Muscle of leg (tissue), 3 donors: ENCODE measurements at regions not wholly inside any gene's neighbourhood (a gene's known extent, or its start where the extent isn't known, plus 50 kb on each side); places are given as distances from the start of the nearest gene placed in this dataset.
A peak's percentile ranks its signal among the peaks of the same experiment; 100 is the strongest.

ENCODE experiments used
- DNase-seq: peaks from one replicate; pipeline ENCODE4 v3.0.0; 2013
- H3K27ac ChIP-seq: one replicate; pipeline ENCODE4 v1.5.1; 2013; ENCODE audit warnings: mild to moderate bottlenecking, low read length, control low read depth
- H3K27me3 ChIP-seq: one replicate; pipeline ENCODE4 v1.6.1; 2013; ENCODE audit warnings: low read length; ENCODE audit not compliant: control insufficient read depth, insufficient read depth
- H3K36me3 ChIP-seq: one replicate; pipeline ENCODE4 v1.6.1; 2013; ENCODE audit warnings: low read length; ENCODE audit not compliant: control insufficient read depth, insufficient read depth
- H3K4me1 ChIP-seq: one replicate; pipeline ENCODE4 v1.6.1; 2013; ENCODE audit warnings: low read length; ENCODE audit not compliant: control insufficient read depth, insufficient read depth
- H3K4me3 ChIP-seq: one replicate; pipeline ENCODE4 v1.5.1; 2013; ENCODE audit warnings: low read length, control low read depth
- H3K9me3 ChIP-seq: replicated peaks from 2 replicates; pipeline ENCODE4 v1.6.1; 2013; ENCODE audit warnings: low read depth, low read length; ENCODE audit not compliant: control insufficient read depth
- WGBS: methylation state at CpG from one replicate; pipeline ENCODE4 v1.1.5; 2013; ENCODE audit warnings: missing lambda C conversion rate; ENCODE audit not compliant: insufficient coverage; 5-methylcytosine and 5-hydroxymethylcytosine counted together

GRCh38 chr2:204104811-204105210 lies 168.2 kb downstream of the ICOS start:
- DNase-seq, result no peak
- no peak overlapping the region for H3K27ac ChIP-seq
- H3K4me1 ChIP-seq, result peaks cover 10% of the 10 kb centered on the region
- no peaks in the 10 kb centered on the region for H3K27me3 ChIP-seq
- no CpG with 5 or more reads among the region's 4 CpGs for WGBS
- no peaks in the 10 kb centered on the region for H3K9me3 ChIP-seq
- no peaks in the 10 kb centered on the region for H3K36me3 ChIP-seq
- H3K4me3 ChIP-seq, result no peak overlapping the region

GRCh38 chr2:204108330-204108751 lies 171.8 kb downstream of the ICOS start:
- H3K27ac ChIP-seq, result peak overlapping the region; percentile 50
- H3K9me3 ChIP-seq, result no peaks in the 10 kb centered on the region
- peaks cover 21% of the 10 kb centered on the region for H3K4me1 ChIP-seq
- H3K4me3 ChIP-seq, result no peak overlapping the region
- 0% methylated on average over 1 of the region's 3 CpGs for WGBS
- H3K36me3 ChIP-seq, result no peaks in the 10 kb centered on the region
- no peaks in the 10 kb centered on the region for H3K27me3 ChIP-seq
- DNase-seq, result peak; percentile 81

GRCh38 chr2:204108781-204109295 lies 172.3 kb downstream of the ICOS start:
- peaks cover 21% of the 10 kb centered on the region for H3K4me1 ChIP-seq
- H3K27ac ChIP-seq, result peak overlapping the region; percentile 50
- DNase-seq, result no peak
- no peaks in the 10 kb centered on the region for H3K36me3 ChIP-seq
- no peak overlapping the region for H3K4me3 ChIP-seq
- 59% methylated on average over 4 of the region's 9 CpGs for WGBS
- H3K9me3 ChIP-seq, result no peaks in the 10 kb centered on the region
- no peaks in the 10 kb centered on the region for H3K27me3 ChIP-seq

GRCh38 chr2:204109681-204110080 lies 173.1 kb downstream of the ICOS start:
- Histone ChIP-seq H3K4me1 (peaks cover 22% of the 10 kb centered on the region), H3K27ac (peak overlapping the region; percentile 43), H3K27me3 (no peaks in the 10 kb centered on the region), H3K36me3 (no peaks in the 10 kb centered on the region), H3K9me3 (no peaks in the 10 kb centered on the region), H3K4me3 (no peak overlapping the region)
- WGBS, result 76% methylated on average over 10 of the region's 11 CpGs
- peak; percentile 30 for DNase-seq

- no peaks in the 10 kb centered on the region for H3K27me3 ChIP-seq
- no peaks in the 10 kb centered on the region for H3K36me3 ChIP-seq
- H3K4me1 ChIP-seq, result peaks cover 24% of the 10 kb centered on the region
- no peak overlapping the region for H3K4me3 ChIP-seq
- WGBS, result 25% methylated on average over 1 of the region's 8 CpGs
- DNase-seq, result peak; percentile 51
- no peaks in the 10 kb centered on the region for H3K9me3 ChIP-seq
- peak overlapping the region; percentile 88 for H3K27ac ChIP-seq
Observed at GRCh38 chr2:204110338-204110741, 173.8 kb downstream of the ICOS start.

GRCh38 chr2:204110751-204111516 lies 174.4 kb downstream of the ICOS start:
- peak overlapping the region; percentile 88 for H3K27ac ChIP-seq

GRCh38 chr2:204112084-204112770 lies 175.7 kb downstream of the ICOS start:
- Histone ChIP-seq H3K36me3 (no peaks in the 10 kb centered on the region), H3K4me1 (peaks cover 24% of the 10 kb centered on the region), H3K9me3 (no peaks in the 10 kb centered on the region), H3K27ac (peak overlapping the region; percentile 88), H3K27me3 (no peaks in the 10 kb centered on the region), H3K4me3 (no peak overlapping the region)
- 31% methylated on average over 2 of the region's 6 CpGs for WGBS
- DNase-seq, result peak; percentile 65

More at GRCh38 chr2:204110751-204111516, 174.4 kb downstream of the ICOS start:
- no peaks in the 10 kb centered on the region for H3K36me3 ChIP-seq
- WGBS, result 25% methylated on average over 1 of the region's 5 CpGs
- no peaks in the 10 kb centered on the region for H3K9me3 ChIP-seq
- no peak overlapping the region for H3K4me3 ChIP-seq
- no peaks in the 10 kb centered on the region for H3K27me3 ChIP-seq
- DNase-seq, result peak; percentile 95
- peaks cover 24% of the 10 kb centered on the region for H3K4me1 ChIP-seq

- Histone ChIP-seq H3K36me3 (no peaks in the 10 kb centered on the region), H3K4me1 (peaks cover 17% of the 10 kb centered on the region), H3K27ac (no peak overlapping the region), H3K27me3 (no peaks in the 10 kb centered on the region), H3K4me3 (no peak overlapping the region), H3K9me3 (no peaks in the 10 kb centered on the region)
- 75% methylated on average over 5 of the region's 11 CpGs for WGBS
- peak; percentile 31 for DNase-seq
Observed at GRCh38 chr2:204114295-204115136, 178.0 kb downstream of the ICOS start.

- Histone ChIP-seq H3K4me1 (peaks cover 9% of the 10 kb centered on the region), H3K36me3 (no peaks in the 10 kb centered on the region), H3K27me3 (no peaks in the 10 kb centered on the region), H3K27ac (no peak overlapping the region), H3K4me3 (no peak overlapping the region), H3K9me3 (no peaks in the 10 kb centered on the region)
- WGBS, result 88% methylated on average over 2 of the region's 5 CpGs
- peak; percentile 37 for DNase-seq
Observed at GRCh38 chr2:204115137-204116056, 178.8 kb downstream of the ICOS start.
